Aorta (tissue), 5 donors: ENCODE measurements at regions not wholly inside any gene's neighbourhood (a gene's known extent, or its start where the extent isn't known, plus 50 kb on each side); places are given as distances from the start of the nearest gene placed in this dataset.

Source experiments
- ATAC-seq: fragments of 200-7000 bp; cut with Tn5 transposase; one replicate; pipeline ENCODE4 v1.9.1; 2022; ENCODE audit warnings: moderate library complexity; ENCODE audit not compliant: low FRiP score
- DNase-seq, 2 donors: peaks; one replicate each; pipeline ENCODE4 v3.0.0-alpha.2; 2020
- H3K27ac ChIP-seq, 2 donors: one replicate each; pipeline ENCODE4 v1.5.1; 2013; ENCODE audit warnings: low read length in 2 of 2, mild to moderate bottlenecking in 2 of 2, moderate library complexity in 2 of 2, control low read depth in 1 of 2, inconsistent platforms in 1 of 2, low read depth in 1 of 2
- H3K27me3 ChIP-seq, 2 donors: one replicate each; pipeline ENCODE4 v1.6.1; 2013; ENCODE audit warnings: control low read depth in 1 of 2, low read length in 1 of 2, mild to moderate bottlenecking in 1 of 2, moderate library complexity in 1 of 2; ENCODE audit not compliant: insufficient read depth in 2 of 2, control insufficient read depth in 1 of 2
- H3K36me3 ChIP-seq, 2 donors: one replicate each; pipeline ENCODE4 v1.6.1; 2013; ENCODE audit warnings: control low read depth in 1 of 2, low read length in 1 of 2, mild to moderate bottlenecking in 1 of 2; ENCODE audit not compliant: insufficient read depth in 2 of 2, control insufficient read depth in 1 of 2
- H3K4me1 ChIP-seq, 2 donors: one replicate each; pipeline ENCODE4 v1.6.1; 2013; ENCODE audit warnings: low read length in 2 of 2, control low read depth in 1 of 2, mild to moderate bottlenecking in 1 of 2, moderate library complexity in 1 of 2; ENCODE audit not compliant: insufficient read depth in 2 of 2, control insufficient read depth in 1 of 2
- H3K4me3 ChIP-seq, 2 donors: one replicate each; pipeline ENCODE4 v1.5.1; 2013; ENCODE audit warnings: low read length in 2 of 2, control low read depth in 1 of 2, mild to moderate bottlenecking in 1 of 2
- H3K9me3 ChIP-seq: one replicate; pipeline ENCODE4 v1.6.1; 2013; ENCODE audit warnings: mild to moderate bottlenecking, low read length; ENCODE audit not compliant: control insufficient read depth
- WGBS, 2 donors: extraction: QIAGEN DNeasy Blood & Tissue Kit; methylation state at CpG; one replicate each; pipeline ENCODE4 v1.1.7; 2013; 5-methylcytosine and 5-hydroxymethylcytosine counted together
- intact Hi-C, 2 donors: fragments of 100-400 bp; cut with DNase I; formaldehyde crosslinking; loops; one replicate each; pipeline versions ENCODE4 v1.14.2 to v1.15.0; 2022
- donor health status: healthy with polysubstance abuse.
- donor health status: Bipolar disorder and iron deficiency.
- donor health status: DM: no; HTN: no; CAD: no.
- donor health status: DM: no; HTN: no; CAD: no.
- donor health status: DM: yes; HTN: yes; CAD: no.

- intact Hi-C loops, result no loop called here
Measured at GRCh38 chr1:221109930-221110329, 230.7 kb downstream of the HLX start.

DNA sequence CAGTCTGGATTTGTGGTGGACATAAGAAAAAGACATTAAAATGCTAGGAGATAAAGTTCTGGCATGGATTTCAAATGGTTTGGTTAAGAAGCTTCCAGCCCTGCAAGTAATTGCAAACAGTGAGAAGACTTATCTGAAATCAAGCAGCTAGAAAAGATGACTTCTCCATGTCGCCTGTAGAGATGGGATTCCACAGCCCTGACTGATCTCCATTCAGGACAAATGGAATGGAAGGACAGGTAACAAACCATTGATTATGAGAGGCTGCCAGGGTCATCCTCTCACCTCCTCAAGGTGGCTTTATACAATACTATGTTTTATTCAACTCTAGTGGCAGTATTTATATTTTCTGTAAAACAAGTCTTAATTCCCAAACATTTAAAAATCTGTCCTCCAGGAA lies 237.9 kb downstream of the HLX start:
- Histone ChIP-seq H3K36me3 (no peaks in the 10 kb centered on the region), H3K27me3 (no peaks in the 10 kb centered on the region), H3K9me3 (no peaks in the 10 kb centered on the region), H3K4me3 (no peak overlapping the region), H3K4me1 (peaks cover 1 to 4% of the 10 kb centered on the region in 2 donors), H3K27ac (no peak overlapping the region)
- intact Hi-C loops, result no loop called here
- no peak for DNase-seq
- 87 to 96% methylated on average over 1 of the region's 1 CpG for WGBS, 2 donors
- ATAC-seq, result no peak

More at GRCh38 chr1:221109930-221110329, 230.7 kb downstream of the HLX start:
- H3K27ac ChIP-seq, result no peak overlapping the region
- no peaks in the 10 kb centered on the region for H3K9me3 ChIP-seq
- no peaks in the 10 kb centered on the region for H3K27me3 ChIP-seq
- no peaks in the 10 kb centered on the region for H3K4me1 ChIP-seq
- no peak for ATAC-seq
- H3K36me3 ChIP-seq, result no peaks in the 10 kb centered on the region
- H3K4me3 ChIP-seq, result no peak overlapping the region
- no peak for DNase-seq

DNA sequence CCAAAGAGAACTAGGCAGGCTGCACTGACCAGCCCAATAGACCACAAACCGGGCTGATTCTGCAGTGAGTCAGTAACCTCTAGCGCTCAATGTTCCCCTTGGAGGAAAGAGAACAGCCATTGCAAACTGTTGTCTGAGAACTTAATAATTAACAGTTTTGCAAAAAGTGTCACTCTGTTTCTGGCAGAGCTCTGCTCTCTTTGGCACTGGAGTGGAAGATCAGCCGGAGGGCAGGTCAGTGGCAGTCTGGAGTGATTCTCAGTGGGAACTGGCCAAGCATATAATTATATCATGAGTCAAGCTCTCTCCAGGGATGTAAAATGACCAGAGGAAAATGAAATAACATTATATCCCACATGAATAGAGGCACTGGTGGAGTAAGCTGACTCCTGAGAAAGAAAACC lies 238.3 kb downstream of the HLX start:
- WGBS, 2 donors, result 24 to 31% methylated on average over 3 of the region's 3 CpGs
- H3K27me3 ChIP-seq, result no peaks in the 10 kb centered on the region
- H3K4me3 ChIP-seq, result no peak overlapping the region
- intact Hi-C loops, result no loop called here
- peaks cover 1 to 4% of the 10 kb centered on the region in 2 donors for H3K4me1 ChIP-seq
- H3K27ac ChIP-seq, result no peak overlapping the region
- H3K9me3 ChIP-seq, result no peaks in the 10 kb centered on the region
- DNase-seq, result peak in 1 of 2 donors; percentile 68
- H3K36me3 ChIP-seq, result no peaks in the 10 kb centered on the region
- peak; percentile 83 for ATAC-seq

DNA sequence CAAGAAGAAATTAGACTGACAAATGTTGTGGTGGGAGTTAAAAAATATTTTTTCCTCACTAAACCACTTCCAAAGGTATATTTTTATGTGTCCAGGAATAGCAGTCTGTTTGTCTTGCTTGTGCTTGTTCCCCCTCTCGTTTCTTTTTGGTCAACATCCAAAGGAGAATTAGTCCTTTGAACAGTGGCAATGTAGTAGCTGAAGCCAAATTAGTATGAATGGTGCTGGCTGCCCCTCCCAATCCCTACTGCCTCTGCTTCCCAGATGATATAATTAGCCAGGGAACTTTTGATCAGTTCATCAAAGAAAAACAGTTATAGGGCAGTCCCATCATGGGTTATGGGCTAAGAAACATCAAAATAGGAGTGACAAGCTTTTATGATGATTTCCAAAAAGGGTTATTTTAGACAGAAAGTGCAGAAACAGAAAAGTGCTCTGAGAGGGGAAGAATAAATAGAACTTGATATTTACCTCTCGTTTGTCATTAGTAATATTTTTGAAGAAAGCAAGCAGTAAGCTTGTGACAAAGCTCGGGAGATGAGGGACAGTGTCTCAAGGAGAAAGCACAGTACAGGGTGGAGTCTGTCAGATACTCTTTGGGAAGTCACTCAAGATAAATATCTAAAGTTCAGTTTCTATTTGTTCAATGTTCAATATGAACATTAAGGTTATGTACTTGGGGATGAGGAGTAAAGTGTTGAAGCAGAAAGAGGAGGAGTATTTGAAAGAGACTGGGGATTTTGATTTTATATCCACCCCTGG lies 239.1 kb downstream of the HLX start:
- DNase-seq (no peak), ATAC-seq (no peak)
- Histone ChIP-seq H3K9me3 (peaks cover 1% of the 10 kb centered on the region), H3K4me3 (no peak overlapping the region), H3K36me3 (no peaks in the 10 kb centered on the region), H3K27ac (no peak overlapping the region), H3K27me3 (no peaks in the 10 kb centered on the region), H3K4me1 (peaks cover 1 to 4% of the 10 kb centered on the region in 2 donors)
- 45 to 54% methylated on average over 3 of the region's 3 CpGs for WGBS, 2 donors
- intact Hi-C loops, result no loop called here

- Histone ChIP-seq H3K36me3 (no peaks in the 10 kb centered on the region), H3K27ac (no peak overlapping the region), H3K4me3 (no peak overlapping the region), H3K9me3 (peaks cover 1% of the 10 kb centered on the region), H3K27me3 (no peaks in the 10 kb centered on the region), H3K4me1 (peaks cover 1 to 4% of the 10 kb centered on the region in 2 donors)
- WGBS, 2 donors, result 79 to 93% methylated on average over 1 of the region's 1 CpG
- no peak for DNase-seq
- ATAC-seq, result no peak
- intact Hi-C loops, result no loop called here
Measured at GRCh38 chr1:221118938-221119320, 239.7 kb downstream of the HLX start.

GRCh38 chr1:221122501-221122900 lies 243.3 kb downstream of the HLX start:
- peaks cover 1% of the 10 kb centered on the region for H3K9me3 ChIP-seq
- no peak overlapping the region for H3K27ac ChIP-seq
- whole genome bisulfite sequencing, 2 donors, result 33 to 64% methylated on average over 1 of the region's 1 CpG
- ATAC-seq (no peak), DNase-seq (no peak)
- intact Hi-C loops, result no loop called here
- no peaks in the 10 kb centered on the region for H3K36me3 ChIP-seq
- no peaks in the 10 kb centered on the region for H3K27me3 ChIP-seq
- H3K4me3 ChIP-seq, result no peak overlapping the region
- peaks cover 1 to 4% of the 10 kb centered on the region in 2 donors for H3K4me1 ChIP-seq

- Histone ChIP-seq H3K4me3 (no peak overlapping the region), H3K36me3 (no peaks in the 10 kb centered on the region), H3K9me3 (peaks cover 1% of the 10 kb centered on the region), H3K4me1 (no peaks in the 10 kb centered on the region), H3K27ac (no peak overlapping the region), H3K27me3 (no peaks in the 10 kb centered on the region)
- DNase-seq (no peak), ATAC-seq (no peak)
- WGBS, 2 donors, result 87 to 91% methylated on average over 5 of the region's 5 CpGs
- intact Hi-C loops, result no loop called here
Measured at GRCh38 chr1:221125976-221126375, 246.7 kb downstream of the HLX start.

- ATAC-seq (no peak), DNase-seq (no peak)
- H3K36me3 ChIP-seq, result no peaks in the 10 kb centered on the region
- H3K9me3 ChIP-seq, result no peaks in the 10 kb centered on the region
- H3K4me1 ChIP-seq, result peaks cover 0 to 2% of the 10 kb centered on the region in 2 donors
- no peak overlapping the region for H3K27ac ChIP-seq
- intact Hi-C loops, result no loop called here
- WGBS, 2 donors, result 82 to 91% methylated on average over 2 of the region's 2 CpGs
- H3K4me3 ChIP-seq, result no peak overlapping the region
- H3K27me3 ChIP-seq, result no peaks in the 10 kb centered on the region
Measured at GRCh38 chr1:221137666-221138065, 258.4 kb downstream of the HLX start.

GRCh38 chr1:221138516-221138915 lies 259.3 kb downstream of the HLX start:
- ATAC-seq, result no peak
- Histone ChIP-seq H3K27me3 (no peaks in the 10 kb centered on the region), H3K4me3 (no peak overlapping the region), H3K9me3 (no peaks in the 10 kb centered on the region), H3K36me3 (no peaks in the 10 kb centered on the region), H3K27ac (no peak overlapping the region), H3K4me1 (peaks cover 0 to 2% of the 10 kb centered on the region in 2 donors)
- DNase-seq, result no peak
- intact Hi-C loops, result no loop called here
